DMS 273 (cell line): ENCODE measurements at regions not wholly inside any gene's neighbourhood (a gene's known extent, or its start where the extent isn't known, plus 50 kb on each side); places are given as distances from the start of the nearest gene placed in this dataset.
"Not testable (repeated sequence)": the region's sequence is repeated elsewhere in the genome, so short reads cannot be mapped to it uniquely, and the experiment has no call there.

ENCODE experiments used
- DNase-seq: peaks from one replicate; lab custom pipeline; 2025; ENCODE audit not compliant: unreplicated experiment; lab: John Stamatoyannopoulos, UW

GRCh38 chr19:23474761-23475160, 79.5 kb upstream of the ZNF91 start:
- DNase-seq, result no peak

DNA sequence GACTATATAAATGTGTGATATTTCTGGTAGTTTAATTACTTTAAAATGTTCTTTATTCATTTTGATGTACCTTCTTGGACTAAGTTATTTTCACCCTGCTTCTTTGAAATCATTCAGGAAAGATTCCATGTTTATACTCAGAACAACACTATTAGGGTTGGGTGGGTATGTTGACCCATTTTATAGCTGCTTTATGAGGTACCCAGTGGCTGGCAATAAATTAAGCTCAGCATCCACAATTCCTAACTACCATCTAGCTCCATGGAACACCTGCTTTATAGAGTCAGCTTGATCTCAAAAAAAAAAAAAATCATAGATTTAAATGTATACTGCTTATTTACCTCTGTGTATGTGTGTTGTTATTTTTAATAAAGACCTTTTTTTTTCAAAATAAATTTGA, 78.9 kb upstream of the ZNF91 start:
- no peak for DNase-seq

DNA sequence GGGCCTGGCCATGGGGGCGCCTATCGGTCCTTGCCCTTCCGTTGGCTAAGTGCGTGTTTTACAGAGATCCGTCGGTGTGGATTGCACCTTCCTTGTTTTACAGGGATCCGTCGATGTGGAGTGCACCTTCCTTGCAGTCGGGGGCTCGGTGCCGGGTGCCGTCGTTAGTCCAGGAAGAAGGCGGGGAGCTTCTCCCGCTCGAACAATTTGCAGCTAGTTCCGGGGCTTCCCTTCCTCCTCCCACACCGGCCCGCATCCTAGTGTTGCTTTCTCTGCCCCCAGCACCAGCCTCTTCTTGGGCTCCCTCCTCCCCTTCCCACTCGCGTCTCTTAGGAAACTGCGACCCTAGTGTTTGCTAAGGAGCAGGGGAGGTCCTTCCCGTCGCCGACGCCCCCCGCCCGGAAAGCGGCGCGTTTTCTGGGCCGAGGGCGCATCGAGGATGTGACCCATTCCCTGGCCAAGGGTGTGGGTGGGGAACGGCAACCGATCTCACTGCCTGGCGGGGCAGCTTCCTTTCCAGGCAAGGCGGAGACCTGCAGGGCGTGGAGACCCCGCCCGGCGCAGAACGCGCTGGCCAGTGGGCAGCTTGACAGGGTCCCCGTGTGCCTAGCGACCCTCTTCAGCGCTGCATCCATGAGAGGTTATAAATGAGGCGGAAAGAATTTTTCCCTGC, 75.7 kb upstream of the ZNF91 start:
- DNase-seq, result peak; percentile 15

DNA sequence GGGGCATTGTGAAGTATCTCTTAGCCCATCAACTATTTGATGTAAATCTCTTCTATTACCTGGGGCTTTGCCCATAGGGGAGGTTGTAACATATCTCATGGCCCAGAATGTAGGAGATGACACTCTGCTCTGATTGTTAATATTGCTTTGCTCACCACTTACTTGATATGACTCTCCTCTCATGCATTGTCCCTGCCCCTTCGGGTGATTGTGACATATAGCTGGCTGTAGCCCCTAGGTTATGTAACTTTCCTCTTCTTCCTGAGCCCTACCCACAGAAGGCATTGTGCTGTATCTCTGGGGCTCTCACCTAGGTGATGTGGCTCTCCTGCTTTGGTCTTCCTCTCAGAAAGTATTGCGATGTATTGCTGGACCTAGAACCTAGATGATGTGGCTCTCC, 69.1 kb upstream of the ZNF91 start:
- not testable (repeated sequence) for DNase-seq

- DNase-seq, result no peak
Observed at GRCh38 chr19:23461120-23461519, 65.8 kb upstream of the ZNF91 start.

DNA sequence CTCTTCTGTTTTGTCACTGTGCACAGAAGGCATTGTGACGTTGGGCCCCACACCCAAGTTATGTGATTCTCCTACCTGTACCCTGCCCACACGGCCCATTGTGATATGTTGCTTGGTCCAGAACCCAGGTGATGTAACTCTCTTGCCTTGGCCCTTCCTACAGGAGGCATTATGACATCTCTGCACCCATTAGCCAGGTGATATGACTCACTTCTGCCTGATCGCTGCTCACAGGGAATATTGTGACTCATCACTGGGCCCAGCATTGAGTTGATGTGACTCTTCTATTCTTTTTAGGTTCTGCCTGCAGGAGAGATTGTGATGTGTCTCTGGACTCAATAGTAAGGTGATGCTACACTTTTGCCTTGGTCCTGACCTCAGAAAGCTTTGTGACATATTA, 65.4 kb upstream of the ZNF91 start:
- no peak for DNase-seq
